Heart left ventricle (tissue), 16 donors: ENCODE measurements at regions not wholly inside any gene's neighbourhood (a gene's known extent, or its start where the extent isn't known, plus 50 kb on each side); places are given as distances from the start of the nearest gene placed in this dataset.
"Not testable (repeated sequence)": the region's sequence is repeated elsewhere in the genome, so short reads cannot be mapped to it uniquely, and the experiment has no call there.

ENCODE experiments used
- ATAC-seq, 4 donors: fragments of 200-7000 bp; cut with Tn5 transposase; one replicate each; pipeline ENCODE4 v1.9.1; 2020 to 2022; ENCODE audit warnings: moderate library complexity in 4 of 4, mild to moderate bottlenecking in 3 of 4, moderate number of reproducible peaks in 1 of 4
- DNase-seq, 5 donors: peaks; one replicate each; pipeline ENCODE4 v3.0.0-alpha.2; 2020
- H3K27ac ChIP-seq, 12 donors: fragments of 200-600 bp; sonication (generic) in 4 of 12; one replicate each; pipeline versions ENCODE4 v1.5.0 to v1.8.0; 2016 to 2022; ENCODE audit warnings: mild to moderate bottlenecking in 2 of 12
- H3K27me3 ChIP-seq, 9 donors: fragments of 200-600 bp; sonication (generic) in 2 of 9; one replicate each; pipeline versions ENCODE4 v1.5.1 to v1.8.0; 2016 to 2022; ENCODE audit warnings: mild to moderate bottlenecking in 3 of 9
- H3K36me3 ChIP-seq, 9 donors: fragments of 200-600 bp; sonication (generic) in 2 of 9; one replicate each; pipeline versions ENCODE4 v1.5.0 to v1.8.0; 2018 to 2022; ENCODE audit warnings: mild to moderate bottlenecking in 2 of 9
- H3K4me1 ChIP-seq, 12 donors: fragments of 200-600 bp; sonication (generic) in 4 of 12; one replicate each; pipeline versions ENCODE4 v1.5.0 to v1.8.0; 2016 to 2022; ENCODE audit warnings: mild to moderate bottlenecking in 3 of 12
- H3K4me3 ChIP-seq, 12 donors: fragments of 200-600 bp; sonication (generic) in 4 of 12; one replicate each; pipeline versions ENCODE4 v1.5.0 to v1.8.0; 2017 to 2022; ENCODE audit warnings: mild to moderate bottlenecking in 9 of 12, moderate library complexity in 4 of 12
- H3K9me3 ChIP-seq, 12 donors: fragments of 200-600 bp; sonication (generic) in 4 of 12; one replicate each; pipeline versions ENCODE4 v1.5.0 to v1.8.0; 2016 to 2022; ENCODE audit warnings: mild to moderate bottlenecking in 1 of 12
- CTCF ChIP-seq, 12 donors: fragments of 200-600 bp; sonication (generic) in 4 of 12; IDR thresholded peaks; one replicate each; pipeline versions ENCODE4 v1.5.0 to v1.8.0; 2018 to 2022; ENCODE audit warnings: antibody characterized with exemption in 12 of 12, mild to moderate bottlenecking in 5 of 12
- POLR2A ChIP-seq, 2 donors: fragments of 450-650 bp; IDR thresholded peaks; one replicate each; pipeline ENCODE4 v1.6.1; 2017; ENCODE audit warnings: antibody characterized with exemption in 2 of 2, mild to moderate bottlenecking in 2 of 2, moderate library complexity in 2 of 2
- WGBS, 4 donors: extraction: QIAGEN DNeasy Blood & Tissue Kit in 2 of 4; methylation state at CpG; one replicate each; pipeline versions ENCODE4 v1.1.5 to v1.1.7; 2013 to 2018; 5-methylcytosine and 5-hydroxymethylcytosine counted together
- intact Hi-C, 10 donors: fragments of 100-400 bp; cut with DNase I; formaldehyde crosslinking; loops; one replicate each; pipeline versions ENCODE4 v1.11.1 to v1.14.2; 2022
- donor health status: ischemic (EF 13 %, LVEDD 7.1; RV severe dilation, severe dysfunction).
- donor health status: healthy with polysubstance abuse.
- donor health status: DM: no; HTN: yes; CAD: no.
- donor health status: DM: no; HTN: no; CAD: no.
- donor health status: ischemic (EF 25% LVEDD 6.9; RV normal size, moderate dysfunction).
- donor health status: ischemic (EF 25% LVEDD 5.7; RV mildly dilated, moderate dysfunction).
- donor health status: healthy.
- donor health status: DM: yes; HTN: yes; CAD: no.
- donor health status: ischemic (EF 35%, LVEDD 5.7; RV mildly dilated, moderate dysfunction).
- donor health status: nonischemic (EF 11% LVEDD 7.7; RV severe dilation, severe dysfunction).
- donor health status: DM: yes; HTN: yes; CAD: no.
- donor health status: PGD.
- donor health status: ischemic (EF 29% LVEDD 5.4; RV normal size, mild dysfunction).
- donor health status: nonischemic (EF 23%, LVEDD 6.1; RV moderate dilation, normal function).

- Histone ChIP-seq H3K4me1 (no peaks in the 10 kb centered on the region), H3K36me3 (no peaks in the 10 kb centered on the region), H3K27me3 (no peaks in the 10 kb centered on the region), H3K4me3 (no peak overlapping the region), H3K27ac (no peak overlapping the region), H3K9me3 (peaks cover 0 to 6% (median 0%) of the 10 kb centered on the region in 12 donors)
- ATAC-seq = no peak
- no peak for DNase-seq
- no peak for TF ChIP-seq POLR2A (IDR thresholded peaks at IDR 0.05)
- TF ChIP-seq CTCF (IDR thresholded peaks at IDR 0.05) = no peak
- WGBS, 4 donors = 93 to 95% (median 94%) methylated on average over 3 of the region's 3 CpGs
- intact Hi-C loops = no loop called here
These were observed 661.0 kb downstream of the DTWD2 start for GRCh38 chr5:118327389-118327788.

- H3K4me3 ChIP-seq = no peak overlapping the region
- 73 to 81% (median 75%) methylated on average over 5 of the region's 5 CpGs for WGBS, 4 donors
- peaks cover 0 to 7% (median 0%) of the 10 kb centered on the region in 12 donors for H3K9me3 ChIP-seq
- no peaks in the 10 kb centered on the region for H3K36me3 ChIP-seq
- no peaks in the 10 kb centered on the region for H3K4me1 ChIP-seq
- intact Hi-C loops = no loop called here
- no peaks in the 10 kb centered on the region for H3K27me3 ChIP-seq
- H3K27ac ChIP-seq = no peak overlapping the region
- DNase-seq (no peak), ATAC-seq (peak in 1 of 4 donors; percentile 22)
- TF ChIP-seq CTCF (IDR thresholded peaks at IDR 0.05) (no peak), POLR2A (IDR thresholded peaks at IDR 0.05) (no peak)
These were observed 661.8 kb downstream of the DTWD2 start for GRCh38 chr5:118326481-118327045.

GRCh38 chr5:118325931-118326330, 662.4 kb downstream of the DTWD2 start:
- Histone ChIP-seq H3K4me1 (no peaks in the 10 kb centered on the region), H3K27me3 (no peaks in the 10 kb centered on the region), H3K4me3 (no peak overlapping the region), H3K27ac (no peak overlapping the region), H3K9me3 (peaks cover 0 to 7% (median 0%) of the 10 kb centered on the region in 12 donors), H3K36me3 (no peaks in the 10 kb centered on the region)
- no peak for ATAC-seq
- intact Hi-C loops = no loop called here
- no peak for DNase-seq
- TF ChIP-seq CTCF (IDR thresholded peaks at IDR 0.05) (no peak), POLR2A (IDR thresholded peaks at IDR 0.05) (no peak)
- 53 to 68% (median 59%) methylated on average over 2 of the region's 2 CpGs for WGBS, 4 donors

- H3K36me3 ChIP-seq, H3K4me1 ChIP-seq, H3K9me3 ChIP-seq, H3K27ac ChIP-seq, intact Hi-C loops, ATAC-seq, H3K27me3 ChIP-seq, DNase-seq, H3K4me3 ChIP-seq: not testable (repeated sequence)
- 87 to 93% (median 90%) methylated on average over 5 of the region's 5 CpGs for WGBS, 4 donors
These were observed 664.6 kb downstream of the DTWD2 start for GRCh38 chr5:118323723-118324122.

GRCh38 chr5:118321081-118321480, 667.3 kb downstream of the DTWD2 start:
- ATAC-seq (no peak), DNase-seq (no peak)
- TF ChIP-seq POLR2A (IDR thresholded peaks at IDR 0.05) (no peak), CTCF (IDR thresholded peaks at IDR 0.05) (no peak)
- intact Hi-C loops = no loop called here
- H3K4me3 ChIP-seq = no peak overlapping the region
- H3K4me1 ChIP-seq = no peaks in the 10 kb centered on the region
- H3K9me3 ChIP-seq = peaks cover 0 to 7% (median 0%) of the 10 kb centered on the region in 12 donors
- H3K27ac ChIP-seq = no peak overlapping the region
- no peaks in the 10 kb centered on the region for H3K36me3 ChIP-seq
- 85 to 93% (median 88%) methylated on average over 2 of the region's 2 CpGs for WGBS, 4 donors
- H3K27me3 ChIP-seq = no peaks in the 10 kb centered on the region
